Stimulated activated CD4-positive, alpha-beta T cell treated with anti-CD3 and anti-CD28 coated beads, Interleukin-1b, Interleukin-23, amount 100 ng/mL, for 4 hours (primary cell): ENCODE measurements at regions not wholly inside any gene's neighbourhood (a gene's known extent, or its start where the extent isn't known, plus 50 kb on each side); places are given as distances from the start of the nearest gene placed in this dataset.

Source experiments
- DNase-seq, 2 donors: peaks; one replicate each; pipeline ENCODE4 v3.0.0-alpha.2; 2020; ENCODE audit warnings: low read depth in 2 of 2

GRCh38 chr1:47574451-47575165 lies 136.8 kb downstream of the FOXD2 start:
- no peak for DNase-seq

GRCh38 chr1:47575855-47576757 lies 138.3 kb downstream of the FOXD2 start:
- no peak for DNase-seq

DNA sequence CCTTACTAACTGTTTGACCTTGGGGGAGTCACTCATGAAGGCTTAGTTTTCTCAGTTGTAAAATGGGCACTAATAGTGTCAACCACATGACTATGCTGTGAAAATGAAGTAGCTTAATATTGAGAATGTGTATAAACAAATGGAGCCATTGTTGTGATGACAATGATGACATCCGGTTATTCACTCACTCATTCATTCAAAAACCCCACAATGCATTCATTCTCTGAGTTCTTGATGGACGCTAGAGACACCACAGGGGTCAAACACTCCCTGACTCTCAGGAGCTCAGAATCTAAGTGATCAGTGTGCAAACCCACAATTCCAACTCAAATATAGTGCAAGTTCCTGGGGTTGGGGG lies 138.9 kb downstream of the FOXD2 start:
- DNase-seq: no peak

DNA sequence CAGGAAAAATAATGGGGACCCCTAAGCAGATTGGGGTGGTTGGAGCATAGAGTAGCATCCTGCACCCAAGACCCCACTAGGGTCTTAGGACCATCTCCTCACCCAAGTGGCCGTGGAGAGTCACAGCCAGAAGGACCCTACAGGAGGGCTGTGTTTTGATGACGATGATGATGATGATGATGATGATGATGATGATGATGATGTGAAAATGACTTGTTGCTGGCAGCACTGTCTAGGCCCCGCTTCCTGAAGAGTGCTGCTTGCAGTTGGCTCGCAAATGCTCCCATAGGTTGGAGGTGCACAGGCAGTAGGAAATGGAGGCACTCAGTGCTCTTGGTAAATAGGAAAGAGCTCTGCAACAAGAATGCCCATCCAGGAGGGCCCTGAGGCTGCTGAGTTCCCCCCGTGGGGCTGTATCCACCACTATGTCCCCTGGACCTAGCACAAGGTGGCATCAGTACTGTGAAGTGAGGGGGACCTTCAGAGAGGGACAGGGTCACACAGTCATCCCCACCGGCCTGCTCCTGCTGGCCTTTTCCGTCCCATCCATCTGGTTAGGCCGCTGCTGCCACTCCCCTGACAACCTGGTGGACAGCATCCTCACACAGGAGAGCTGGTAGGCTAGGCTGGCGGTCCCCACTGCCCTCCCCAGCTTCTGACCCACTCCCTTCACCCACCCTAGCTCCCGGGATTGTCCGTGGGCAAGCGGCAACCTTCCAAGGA lies 139.6 kb downstream of the FOXD2 start:
- no peak for DNase-seq

DNA sequence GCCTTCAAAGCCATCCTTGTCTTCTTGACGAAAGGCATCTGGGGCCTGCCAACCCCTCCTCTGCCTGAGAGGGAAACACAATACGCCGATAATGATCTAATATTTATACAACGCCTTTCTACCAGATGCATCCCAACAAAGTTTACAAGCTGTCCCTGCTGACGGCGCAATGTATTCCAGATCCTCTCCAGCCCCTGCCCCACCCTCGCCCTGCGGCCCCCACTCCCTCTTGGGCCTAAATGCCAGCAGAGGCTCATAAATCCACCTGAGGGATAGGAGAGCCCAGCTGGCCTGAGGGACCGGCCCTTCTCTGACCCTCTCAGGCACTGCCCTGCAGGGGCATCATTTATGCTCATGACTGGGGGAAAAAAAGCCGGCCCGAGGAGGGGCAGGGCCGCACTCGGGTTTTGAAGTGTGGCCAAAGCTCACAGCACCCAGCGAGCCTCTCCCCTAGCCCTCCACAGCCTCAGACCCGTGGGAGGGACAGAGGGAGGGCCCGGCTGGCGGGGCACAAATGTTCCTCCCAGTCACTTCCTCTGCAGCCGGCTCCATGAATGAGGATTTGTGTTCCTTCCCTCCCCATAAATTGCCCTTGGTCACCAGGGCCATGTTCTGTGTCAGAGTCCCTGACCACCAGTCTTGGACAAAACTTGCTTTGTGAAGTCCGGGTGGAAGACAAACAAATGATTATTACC lies 140.3 kb downstream of the FOXD2 start:
- DNase-seq: no peak

DNA sequence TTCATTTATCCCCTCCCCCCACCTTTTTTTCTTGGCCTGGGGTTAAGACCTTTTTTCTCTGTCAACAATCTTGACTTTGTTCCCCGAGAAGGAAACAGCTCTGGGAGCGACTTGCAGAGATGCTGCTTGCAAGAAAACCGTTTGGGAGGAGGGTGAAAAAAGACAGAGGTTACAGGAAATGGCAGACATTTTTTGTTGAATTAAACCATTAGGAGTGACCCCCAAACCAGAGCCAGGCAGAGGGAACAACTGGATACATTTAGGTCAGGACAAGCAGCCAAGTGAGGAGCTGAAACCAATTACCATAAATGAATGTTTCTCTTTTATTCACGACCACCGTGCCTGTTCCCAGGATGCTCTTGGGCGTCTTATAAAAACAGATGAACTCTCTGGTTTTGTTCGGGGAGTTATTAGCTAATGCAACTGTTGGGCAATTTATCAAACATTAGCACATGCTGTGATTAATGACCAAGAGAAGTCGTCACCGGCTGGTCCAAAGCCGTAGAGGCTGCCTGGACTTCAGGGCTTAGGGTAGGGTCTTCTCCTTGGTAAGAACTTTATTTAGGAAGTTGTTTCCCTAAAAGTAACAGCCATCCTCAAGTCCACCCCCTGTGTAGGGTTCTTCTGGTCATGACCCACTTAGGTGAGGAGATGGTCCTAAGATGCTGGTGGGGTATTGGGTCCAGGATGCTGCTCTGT lies 141.0 kb downstream of the FOXD2 start:
- no peak for DNase-seq

GRCh38 chr1:47579809-47580208 lies 142.0 kb downstream of the FOXD2 start:
- DNase-seq: no peak

GRCh38 chr1:47580451-47580995 lies 142.7 kb downstream of the FOXD2 start:
- no peak for DNase-seq

DNA sequence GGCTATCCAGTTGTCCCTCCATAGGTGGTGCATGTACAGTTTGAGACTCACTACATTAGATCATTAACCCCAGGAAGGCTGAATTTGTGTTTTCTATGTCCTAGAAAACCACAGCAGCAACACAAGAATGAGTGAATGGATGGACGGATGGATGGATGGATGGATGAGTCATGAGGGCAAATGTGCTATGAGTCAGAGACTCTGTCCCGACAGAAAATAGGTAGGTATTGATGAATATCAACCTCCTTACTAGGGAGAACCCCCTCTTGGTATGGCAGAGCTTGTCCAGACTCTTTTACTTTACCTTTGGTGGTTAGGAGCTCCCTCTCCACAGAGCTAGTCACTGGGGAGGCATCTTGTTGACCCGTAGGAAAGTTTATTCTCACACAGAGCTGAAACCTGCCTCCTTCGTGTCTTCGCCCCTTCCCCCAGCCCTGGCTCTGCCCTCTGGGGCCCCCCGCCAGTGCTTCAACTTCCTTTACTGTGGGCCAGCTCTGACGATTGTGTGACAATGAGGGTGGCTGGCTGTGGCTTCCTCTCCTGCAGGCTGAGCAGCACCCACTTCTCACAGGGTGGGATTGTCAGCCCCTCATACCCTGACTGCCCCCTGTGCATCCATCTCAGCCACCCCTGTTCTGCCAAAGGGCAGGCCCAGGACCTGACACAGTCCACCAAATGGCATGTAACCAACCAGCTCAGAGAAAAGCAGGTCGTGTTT lies 145.2 kb downstream of the FOXD2 start:
- DNase-seq: no peak

- DNase-seq: no peak
These were observed 146.4 kb downstream of the FOXD2 start for GRCh38 chr1:47584249-47584648.

DNA sequence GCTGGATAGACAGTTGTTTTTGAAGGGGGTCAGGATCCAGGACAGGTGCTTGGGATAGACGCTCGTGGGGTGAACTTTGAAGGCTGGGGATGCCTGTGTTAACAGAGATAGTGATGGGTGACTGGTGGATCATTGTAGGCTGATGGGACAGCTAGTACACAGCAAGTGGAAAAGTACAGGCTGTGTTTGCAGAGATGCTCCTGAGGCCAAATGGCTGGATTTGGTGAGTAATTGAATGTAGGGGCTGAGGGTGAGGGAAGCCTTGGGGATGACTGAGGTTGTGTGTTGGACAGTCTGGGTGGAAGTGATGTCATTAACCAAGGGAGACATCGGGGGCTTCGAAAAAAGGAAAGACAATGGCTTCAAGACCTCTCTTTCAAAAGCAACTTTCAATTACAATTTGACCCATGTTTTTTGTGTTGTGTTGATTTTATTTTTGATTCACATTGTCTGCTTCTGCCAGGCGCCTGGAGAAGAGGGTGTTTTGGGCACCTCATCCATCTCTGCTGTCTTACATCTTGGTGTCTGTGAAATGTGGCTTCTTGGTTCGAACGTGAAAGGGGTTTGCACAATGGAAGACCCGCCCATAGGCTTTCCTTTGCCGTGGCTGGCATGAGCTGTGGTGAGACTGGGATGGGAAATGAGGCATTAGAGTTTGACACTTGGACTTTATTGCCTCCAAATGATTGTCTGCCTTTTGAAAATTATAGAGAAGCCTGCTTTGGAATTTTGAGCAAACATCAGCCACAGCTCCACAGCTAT lies 147.5 kb downstream of the FOXD2 start:
- no peak for DNase-seq

GRCh38 chr1:47587891-47588582 lies 150.2 kb downstream of the FOXD2 start:
- DNase-seq: no peak

- no peak for DNase-seq
These were observed 152.8 kb downstream of the FOXD2 start for GRCh38 chr1:47590523-47591225.

- DNase-seq: no peak
These were observed 154.0 kb downstream of the FOXD2 start for GRCh38 chr1:47591801-47592200.

GRCh38 chr1:47592296-47593012 lies 154.6 kb downstream of the FOXD2 start:
- DNase-seq: no peak

DNA sequence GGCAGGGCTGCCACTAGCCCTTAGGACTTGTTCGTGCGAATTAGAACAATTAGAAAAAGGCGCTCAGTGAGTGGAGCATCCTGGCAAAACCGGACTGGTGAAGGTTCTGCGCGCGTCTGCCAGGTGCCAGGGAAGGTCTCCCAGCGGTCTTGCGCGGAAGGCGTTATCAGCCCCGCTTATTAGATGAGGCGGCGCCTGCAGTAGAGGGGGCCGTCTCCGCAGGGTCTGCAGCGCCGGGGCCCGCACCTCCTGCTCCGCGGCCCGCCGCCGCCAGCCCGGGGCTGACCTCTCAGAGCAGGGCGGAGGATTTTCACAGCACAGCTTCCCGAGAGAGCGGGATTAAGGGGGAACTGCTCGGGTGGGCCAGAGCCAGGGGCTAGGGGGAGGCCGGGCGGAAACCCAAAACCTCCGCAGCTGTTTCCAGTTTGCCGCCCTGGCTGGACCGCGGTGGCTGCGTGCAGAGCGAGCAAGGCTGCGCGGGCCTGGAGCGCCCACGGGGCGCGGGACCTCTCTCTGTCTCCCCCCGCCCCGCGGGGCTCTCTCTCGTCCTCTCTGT lies 155.2 kb downstream of the FOXD2 start:
- DNase-seq: no peak

GRCh38 chr1:47593598-47594285 lies 155.9 kb downstream of the FOXD2 start:
- DNase-seq: no peak
